H54 (cell line): ENCODE measurements at regions not wholly inside any gene's neighbourhood (a gene's known extent, or its start where the extent isn't known, plus 50 kb on each side); places are given as distances from the start of the nearest gene placed in this dataset.
A peak's percentile ranks its signal among the peaks of the same experiment; 100 is the strongest.

Source experiments
- DNase-seq: peaks from one replicate; pipeline ENCODE4 v3.0.0; 2011; ENCODE audit warnings: low spot score, mixed read lengths; ENCODE audit not compliant: insufficient read length
- FAIRE-seq: peaks from 3 replicates; lab custom pipeline; 2011; peaks lifted over from hg19 to GRCh38; lab: Jason Lieb, UNC
- POLR2A ChIP-seq: IDR thresholded peaks from 2 replicates; pipeline ENCODE4 v1.6.1; 2011; ENCODE audit warnings: low read depth, mild to moderate bottlenecking, low read length

DNA sequence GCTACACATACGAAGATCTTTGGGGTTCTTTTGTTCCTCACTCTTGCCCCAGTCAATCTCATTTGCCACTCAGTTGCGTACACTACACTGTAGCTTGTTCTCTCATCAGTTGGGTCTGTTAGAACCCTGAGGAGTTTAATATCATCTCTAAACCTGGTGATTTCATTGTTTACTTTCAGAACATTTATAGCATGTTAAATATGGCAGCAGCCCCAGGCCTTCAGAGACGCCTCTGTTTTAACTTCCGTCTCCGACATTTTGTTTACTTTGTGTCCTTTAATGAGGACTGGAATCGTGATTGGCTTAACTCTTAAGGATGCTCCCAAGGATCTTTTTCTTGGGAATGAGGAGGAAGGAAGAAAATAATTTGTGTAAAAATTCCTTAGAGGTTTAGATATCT, 510.1 kb downstream of the NR2F1-AS1 start:
- FAIRE-seq: no peak
- no peak for TF ChIP-seq POLR2A
- no peak for DNase-seq

DNA sequence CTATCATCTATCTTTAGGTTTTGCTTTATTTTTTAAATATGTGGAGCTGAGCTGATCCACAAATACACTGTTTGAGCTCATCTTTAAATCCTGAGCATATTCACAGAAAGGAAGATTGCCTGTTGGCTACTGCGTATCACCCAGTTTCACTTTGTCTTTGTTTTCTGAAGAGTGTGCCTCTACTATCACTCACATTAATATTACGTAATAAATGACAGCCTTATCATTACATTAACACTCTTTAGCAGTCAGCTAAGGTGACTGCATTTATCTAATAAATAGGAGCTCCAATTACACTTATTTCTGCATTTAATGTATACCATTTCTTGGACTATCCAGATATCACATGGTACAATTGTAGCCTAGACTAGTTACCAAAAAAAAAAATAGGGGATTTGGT, 511.7 kb downstream of the NR2F1-AS1 start:
- DNase-seq: no peak
- no peak for TF ChIP-seq POLR2A
- peak; percentile 27 for FAIRE-seq

DNA sequence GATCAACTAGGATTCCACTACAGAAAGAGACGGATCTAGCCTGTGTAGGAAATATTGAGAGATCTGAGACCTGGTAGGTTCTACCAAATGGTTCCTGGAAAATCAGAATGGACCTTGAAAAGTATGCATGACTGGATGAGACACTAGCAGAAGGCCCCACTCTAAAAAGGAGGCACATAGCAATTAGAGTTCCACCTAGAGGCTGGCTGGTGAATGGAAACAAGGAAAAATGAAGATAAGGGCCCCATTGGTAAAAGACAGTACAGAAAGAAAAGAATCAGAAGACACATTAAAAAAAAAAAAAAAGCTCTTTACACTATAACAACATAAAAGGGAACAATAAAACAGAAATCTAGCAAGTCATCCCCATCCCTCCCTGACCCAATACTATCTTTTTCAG, 518.5 kb downstream of the NR2F1-AS1 start:
- TF ChIP-seq POLR2A: no peak
- DNase-seq (no peak), FAIRE-seq (peak; percentile 15)

DNA sequence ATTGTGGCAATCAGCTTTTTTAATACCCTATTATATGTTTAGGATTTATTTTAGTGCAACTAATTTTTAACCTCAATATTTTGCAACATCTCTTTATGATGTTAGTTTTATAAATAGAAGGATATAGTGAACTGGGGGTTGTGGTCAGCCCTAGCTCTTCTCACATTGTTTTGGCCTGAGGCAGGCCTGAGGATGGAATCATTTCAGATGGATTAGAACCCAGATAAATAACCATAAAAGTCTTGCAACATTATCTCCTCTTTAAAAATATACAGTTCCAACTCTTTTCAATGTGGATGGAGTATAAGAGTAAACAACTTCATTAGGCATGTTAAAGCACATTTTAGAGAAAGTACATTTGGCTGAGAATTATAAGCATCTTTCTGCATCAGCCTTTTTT, 522.7 kb downstream of the NR2F1-AS1 start:
- no peak for TF ChIP-seq POLR2A
- no peak for FAIRE-seq
- DNase-seq: no peak

DNA sequence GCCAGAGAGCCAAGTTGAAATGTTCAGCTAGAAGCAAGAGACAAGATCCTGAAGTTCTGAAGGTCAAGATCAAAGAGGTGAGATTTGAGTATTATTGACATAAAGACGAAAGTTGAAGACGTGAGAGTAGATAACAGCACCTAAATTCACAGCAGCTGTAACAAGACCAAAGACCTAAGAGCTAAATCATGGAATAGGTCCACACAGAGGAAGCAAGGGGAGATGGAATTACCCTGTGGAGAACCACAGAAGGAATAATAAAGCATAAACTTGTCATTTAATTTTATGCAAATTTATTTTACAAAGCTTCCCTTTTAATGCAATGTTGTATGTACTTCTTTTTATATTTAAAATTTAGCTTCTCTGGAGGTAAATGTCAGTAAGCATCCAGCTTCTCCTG, 523.7 kb downstream of the NR2F1-AS1 start:
- DNase-seq: no peak
- no peak for TF ChIP-seq POLR2A
- no peak for FAIRE-seq

DNA sequence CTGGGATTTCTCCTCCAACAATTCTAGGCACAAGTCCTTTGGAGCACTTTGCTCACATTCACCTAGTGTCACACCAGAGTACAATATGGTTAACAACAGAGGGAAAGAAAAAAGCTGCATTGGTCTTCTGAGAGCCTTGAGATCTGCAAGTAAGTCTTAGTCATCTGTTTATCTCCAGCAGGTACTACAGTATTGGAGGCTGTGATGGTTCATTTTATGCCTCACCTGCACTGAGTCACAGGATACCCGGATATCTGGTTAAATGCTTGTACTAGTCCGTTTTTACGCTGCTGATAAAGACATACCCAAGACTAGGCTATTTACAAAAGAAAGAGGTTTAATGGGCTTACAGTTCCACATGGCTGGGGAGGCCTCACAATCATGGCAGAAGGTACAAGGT, 525.0 kb downstream of the NR2F1-AS1 start:
- no peak for TF ChIP-seq POLR2A
- DNase-seq (no peak), FAIRE-seq (no peak)

DNA sequence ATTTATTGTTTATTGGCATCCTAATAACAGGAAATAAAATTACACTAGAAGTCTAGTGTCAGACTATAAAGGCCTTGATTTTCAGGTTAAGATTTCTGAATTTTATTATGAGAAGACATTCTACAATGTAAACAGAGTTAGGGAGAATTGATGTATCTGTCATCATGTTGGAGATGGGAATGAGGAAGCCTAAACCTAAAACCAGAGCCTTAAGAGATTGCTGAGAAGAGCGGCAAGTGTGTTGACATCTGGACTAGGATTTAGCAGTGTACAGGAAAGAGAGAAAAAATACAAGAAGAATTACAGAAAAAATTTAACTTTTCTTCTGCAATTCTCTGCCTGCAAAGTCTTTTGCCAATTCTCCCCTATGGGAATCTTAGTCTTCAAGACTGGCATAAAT, 525.5 kb downstream of the NR2F1-AS1 start:
- DNase-seq (no peak), FAIRE-seq (no peak)
- TF ChIP-seq POLR2A: no peak

DNA sequence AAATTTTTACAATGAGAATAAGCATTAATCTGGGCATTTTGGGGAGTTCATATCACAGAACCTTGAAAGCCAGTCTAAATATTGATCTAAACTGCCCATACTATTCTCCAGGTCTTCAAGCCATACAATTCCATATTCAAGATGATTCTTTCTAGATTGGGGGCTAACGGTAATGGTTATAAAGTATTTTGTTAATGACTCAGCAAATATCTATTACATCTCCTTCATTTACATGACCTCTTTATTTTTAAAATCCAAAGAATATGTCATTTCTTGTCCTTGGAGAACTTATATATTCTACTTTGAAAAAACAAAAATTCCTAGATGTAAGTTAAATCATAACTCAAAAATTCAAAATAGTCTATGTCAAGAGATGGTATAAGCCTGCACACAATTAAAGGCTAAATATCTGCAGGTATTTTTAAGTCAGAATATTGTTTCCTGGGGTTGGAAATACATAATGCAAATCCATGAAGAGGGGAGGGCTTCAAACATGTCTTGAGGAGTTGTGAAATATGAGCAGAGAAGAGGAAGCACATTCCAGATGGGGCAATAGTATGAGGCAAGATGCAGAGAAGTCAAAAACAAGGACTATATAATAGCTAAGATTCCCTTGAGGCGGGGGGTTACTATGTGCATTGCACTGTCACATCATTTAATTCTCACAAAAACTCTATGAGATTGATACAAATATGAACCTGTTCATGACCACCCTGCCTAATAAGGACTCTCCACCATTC, 526.4 kb downstream of the NR2F1-AS1 start:
- FAIRE-seq: no peak
- no peak for DNase-seq
- TF ChIP-seq POLR2A: no peak

DNA sequence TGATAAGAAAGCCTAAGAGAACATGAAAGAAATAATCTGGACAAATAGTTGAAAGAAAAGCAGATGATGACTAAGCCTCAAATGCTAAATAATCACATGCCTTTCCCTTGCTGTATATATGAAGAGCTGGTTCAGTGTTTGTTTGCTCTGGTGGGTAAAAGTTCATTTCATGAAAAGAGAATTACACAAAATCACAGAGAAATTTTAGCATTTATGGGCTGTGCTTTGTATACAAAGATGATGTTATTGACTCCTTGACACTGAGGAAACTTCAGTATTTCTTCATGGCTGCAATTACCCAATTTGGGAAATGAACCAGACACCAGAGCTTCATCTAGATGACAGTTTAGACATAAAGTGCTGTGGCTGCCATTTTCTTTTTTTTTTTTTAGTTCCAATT, 527.2 kb downstream of the NR2F1-AS1 start:
- FAIRE-seq (peak; percentile 45), DNase-seq (no peak)
- no peak for TF ChIP-seq POLR2A

DNA sequence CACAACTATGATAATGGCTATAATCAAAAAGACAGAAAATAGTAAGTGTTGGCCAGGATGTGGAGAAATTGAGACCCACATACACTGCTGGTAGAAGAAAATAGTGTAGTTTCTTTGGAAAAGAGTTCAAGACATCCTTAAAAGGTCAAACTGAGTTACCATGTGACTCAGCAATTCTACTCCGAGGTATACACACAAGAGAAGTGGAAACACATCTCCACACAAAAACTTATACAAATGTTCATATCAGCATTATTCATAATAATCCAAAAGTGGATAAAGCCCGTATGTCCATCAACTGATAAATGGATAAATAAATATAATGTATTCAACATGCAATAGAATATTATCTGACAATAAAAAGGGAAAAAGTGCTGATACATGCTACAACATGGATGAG, 532.2 kb downstream of the NR2F1-AS1 start:
- peak; percentile 33 for FAIRE-seq
- TF ChIP-seq POLR2A: no peak
- no peak for DNase-seq

DNA sequence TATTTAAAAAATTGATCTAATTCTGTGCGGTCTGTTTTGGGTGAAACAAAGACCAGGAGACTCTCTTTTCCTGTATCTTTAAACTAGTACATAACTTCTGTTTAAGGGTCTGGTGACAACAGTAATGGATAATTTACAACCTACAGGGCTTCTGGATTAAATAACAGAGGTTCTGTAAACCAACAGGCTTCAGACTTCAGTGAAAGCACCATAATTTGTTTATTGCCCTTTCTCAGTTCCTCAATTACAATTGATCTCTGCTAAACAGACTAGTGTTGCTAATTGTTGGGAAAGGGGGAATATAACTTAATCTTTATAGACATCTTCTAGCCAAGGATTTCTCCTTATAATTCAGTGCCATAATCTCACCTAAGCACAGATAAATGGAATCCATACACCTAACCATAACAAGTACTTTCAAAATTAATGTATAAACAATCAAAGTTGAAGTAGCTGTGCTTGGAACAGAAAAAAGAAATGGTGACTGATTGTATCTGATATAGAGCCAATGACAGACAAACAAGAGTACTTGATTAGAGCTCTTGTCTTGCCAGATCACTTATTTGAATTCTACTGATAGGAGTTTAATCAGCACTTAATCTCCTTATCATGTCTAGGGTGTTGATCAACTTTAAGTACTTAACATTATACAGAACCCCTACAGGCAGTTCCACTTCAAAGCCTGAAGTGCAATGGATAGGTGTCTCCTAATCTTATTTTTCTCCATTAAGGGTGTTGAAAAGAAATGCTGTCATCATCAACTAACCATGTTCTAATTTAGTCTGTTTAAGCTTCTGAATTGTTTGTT, 536.0 kb downstream of the NR2F1-AS1 start:
- no peak for DNase-seq
- TF ChIP-seq POLR2A: no peak
- FAIRE-seq: peak; percentile 45

DNA sequence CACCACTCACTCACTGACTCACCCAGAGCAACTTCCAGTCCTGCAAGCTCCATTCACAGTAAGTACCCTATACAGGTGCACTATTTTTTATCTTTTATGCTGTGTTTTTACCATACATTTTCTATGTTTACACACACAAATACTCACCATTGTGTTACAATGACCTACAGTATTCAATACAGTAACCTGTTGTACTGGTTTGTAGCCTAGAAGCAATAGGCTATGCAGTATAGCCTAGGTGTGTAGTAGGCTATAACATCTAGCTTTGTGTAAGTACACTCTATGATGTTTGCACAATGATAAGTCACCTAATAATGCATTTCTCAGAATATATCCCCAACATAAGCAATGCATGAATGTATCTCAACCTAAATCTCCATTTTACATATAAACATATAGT, 541.1 kb downstream of the NR2F1-AS1 start:
- no peak for TF ChIP-seq POLR2A
- FAIRE-seq (no peak), DNase-seq (no peak)

DNA sequence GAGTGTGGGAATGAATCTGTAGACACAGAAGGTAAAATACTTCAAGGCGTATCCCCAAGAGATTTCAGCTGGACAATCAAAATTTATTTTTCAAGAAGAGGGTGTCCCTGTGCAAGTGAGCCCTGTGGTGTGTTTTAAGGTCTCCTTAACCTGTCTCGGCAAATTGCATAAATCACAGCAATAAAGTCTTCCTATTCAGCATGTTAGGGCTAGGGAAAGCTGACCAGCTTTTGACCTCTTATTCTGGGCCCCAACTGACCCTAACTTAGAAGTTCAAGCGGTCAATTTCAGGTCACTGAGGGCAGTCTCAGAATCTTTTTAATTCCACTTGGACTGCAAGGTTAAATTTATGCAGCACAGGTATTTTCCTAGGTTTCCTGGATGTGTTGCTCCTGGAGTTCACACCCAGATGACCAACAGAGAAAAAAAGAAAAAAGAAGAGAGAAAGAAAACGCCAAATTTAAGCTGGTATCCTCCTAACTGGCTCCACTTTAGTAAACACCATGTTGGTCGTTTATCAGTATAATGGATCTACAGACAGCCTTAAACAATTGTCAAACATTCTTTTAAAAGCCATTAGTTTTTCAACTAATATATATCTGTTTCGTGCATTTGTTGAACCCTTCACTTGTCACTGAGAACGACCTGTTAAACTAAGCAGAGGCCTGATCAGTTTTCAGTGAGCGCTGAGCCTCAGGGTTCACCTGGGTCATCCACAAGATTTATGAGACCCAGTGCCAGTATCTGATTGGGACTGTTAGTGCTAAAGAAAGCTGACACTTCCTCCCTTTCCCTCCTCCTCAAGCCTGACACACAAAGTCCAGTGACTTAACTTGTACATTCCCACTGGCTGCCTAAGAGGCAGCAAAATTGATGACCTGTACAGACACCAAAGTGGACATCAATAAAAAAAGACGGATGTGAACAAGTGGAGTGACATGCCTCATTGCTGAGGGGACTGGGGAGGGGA, 546.1 kb downstream of the NR2F1-AS1 start:
- FAIRE-seq: peak; percentile 62

More for the DNA sequence above, 546.1 kb downstream of the NR2F1-AS1 start:
- TF ChIP-seq POLR2A: no peak
- no peak for DNase-seq
